Keratinocyte (primary cell): ENCODE measurements at regions not wholly inside any gene's neighbourhood (a gene's known extent, or its start where the extent isn't known, plus 50 kb on each side); places are given as distances from the start of the nearest gene placed in this dataset.

Experiments
- DNase-seq: peaks from one replicate; pipeline ENCODE4 v3.0.0-alpha.2; 2011; ENCODE audit warnings: low read depth, missing footprints, low spot score
- FAIRE-seq: peaks from 2 replicates; lab custom pipeline; 2011; peaks lifted over from hg19 to GRCh38; lab: Jason Lieb, UNC
- H2AFZ ChIP-seq: 2 replicates; pipeline ENCODE4 v1.6.0; 2012; ENCODE audit warnings: low read length, control low read depth, inconsistent platforms; ENCODE audit not compliant: control insufficient read depth
- H3K27ac ChIP-seq: 2 replicates; pipeline ENCODE4 v1.5.1; 2011; ENCODE audit warnings: low read length; ENCODE audit not compliant: control insufficient read depth, insufficient read depth
- H3K27me3 ChIP-seq: 3 replicates; pipeline ENCODE4 v1.6.0; 2011; ENCODE audit warnings: low read length; ENCODE audit not compliant: control insufficient read depth, insufficient read depth; ENCODE audit errors: extremely low read depth
- H3K36me3 ChIP-seq, 2 experiments: 2 replicates in 1 of 2; 3 replicates in 1 of 2; pipeline ENCODE4 v1.5.1; 2011; ENCODE audit warnings: low read length in 2 of 2, mild to moderate bottlenecking in 1 of 2; ENCODE audit not compliant: control insufficient read depth in 2 of 2, insufficient read depth in 2 of 2; ENCODE audit errors: extremely low read depth in 1 of 2
- H3K4me1 ChIP-seq: 3 replicates; pipeline ENCODE4 v1.5.1; 2011; ENCODE audit warnings: low read length; ENCODE audit not compliant: control insufficient read depth, insufficient read depth; ENCODE audit errors: extremely low read depth
- H3K4me2 ChIP-seq: 3 replicates; pipeline ENCODE4 v1.6.0; 2011; ENCODE audit warnings: low read depth, low read length; ENCODE audit not compliant: control insufficient read depth, insufficient read depth; ENCODE audit errors: extremely low read depth
- H3K4me3 ChIP-seq, 3 experiments: fragments of 200-600 bp in 1 of 3; sonication (generic) in 1 of 3; 2 replicates in 2 of 3; 3 replicates in 1 of 3; pipeline ENCODE4 v1.5.1; 2011 to 2016; ENCODE audit warnings: low read length in 3 of 3, mild to moderate bottlenecking in 3 of 3, control low read depth in 2 of 3, inconsistent platforms in 1 of 3, low read depth in 1 of 3, mixed read lengths in 1 of 3, mixed run types in 1 of 3, moderate library complexity in 1 of 3; ENCODE audit not compliant: control insufficient read depth in 2 of 3, insufficient read depth in 2 of 3; ENCODE audit errors: extremely low read depth in 1 of 3
- H3K79me2 ChIP-seq: 2 replicates; pipeline ENCODE4 v1.6.0; 2012; ENCODE audit warnings: low read length; ENCODE audit not compliant: control insufficient read depth, insufficient read depth
- H3K9ac ChIP-seq: 3 replicates; pipeline ENCODE4 v1.6.0; 2011; ENCODE audit warnings: low read length; ENCODE audit not compliant: control insufficient read depth, insufficient read depth; ENCODE audit errors: extremely low read depth
- H3K9me1 ChIP-seq: 3 replicates; pipeline ENCODE4 v1.6.0; 2011; ENCODE audit warnings: low read length; ENCODE audit not compliant: control insufficient read depth, insufficient read depth; ENCODE audit errors: extremely low read depth
- H3K9me3 ChIP-seq: 2 replicates; pipeline ENCODE4 v1.5.1; 2012; ENCODE audit warnings: low read depth, low read length; ENCODE audit not compliant: control insufficient read depth
- H4K20me1 ChIP-seq: 3 replicates; pipeline ENCODE4 v1.6.0; 2011; ENCODE audit warnings: low read length; ENCODE audit not compliant: control insufficient read depth, insufficient read depth; ENCODE audit errors: extremely low read depth
- EZH2 ChIP-seq: IDR thresholded peaks from one replicate; pipeline ENCODE4 v1.6.1; 2012; ENCODE audit warnings: inconsistent platforms, mild to moderate bottlenecking, low read length, moderate library complexity
- dilution Hi-C: fragments of 300-500 bp; cut with MboI; formaldehyde crosslinking; loops from one replicate; pipeline ENCODE4 v1.7.0; 2020; ENCODE audit warnings: low sequenced_read_pairs; ENCODE audit not compliant: extremely low pct_ligation_motif_present
- TF ChIP-seq, protein P1 (sequence below), 3 experiments: IDR thresholded peaks in 1 of 3; conservative IDR thresholded peaks in 1 of 3; optimal IDR thresholded peaks in 1 of 3; 2 replicates in 2 of 3; 3 replicates in 1 of 3; pipeline versions ENCODE3 to v1.5.1; 2011; ENCODE audit warnings: low read length in 3 of 3, mild to moderate bottlenecking in 3 of 3, moderate library complexity in 2 of 3, control low read depth in 1 of 3, inconsistent platforms in 1 of 3; ENCODE audit not compliant: insufficient read depth in 2 of 3; ENCODE audit errors: extremely low read depth in 1 of 3

DNA sequence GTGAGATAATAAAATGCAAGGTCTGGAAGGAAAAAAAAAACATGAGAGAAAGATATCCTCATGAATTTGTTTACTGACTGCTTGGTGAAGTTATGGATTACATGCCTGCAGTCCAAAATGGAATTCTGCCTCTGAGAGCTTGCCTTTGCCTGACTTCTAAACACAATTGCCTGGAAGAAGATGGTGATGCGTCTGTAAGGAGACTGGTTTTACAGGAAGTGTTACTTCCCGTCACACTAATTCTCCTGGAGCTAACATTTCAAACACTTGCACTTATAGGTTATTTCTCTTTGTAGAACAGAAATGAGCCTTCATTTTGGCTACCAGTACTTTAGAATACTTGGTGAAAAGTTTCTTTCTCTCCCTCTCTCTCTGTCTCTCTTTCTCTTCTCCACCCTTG, 884.3 kb downstream of the TSN start:
- no peaks in the 10 kb centered on the region for H3K27me3 ChIP-seq
- H3K4me1 ChIP-seq = no peaks in the 10 kb centered on the region

DNA sequence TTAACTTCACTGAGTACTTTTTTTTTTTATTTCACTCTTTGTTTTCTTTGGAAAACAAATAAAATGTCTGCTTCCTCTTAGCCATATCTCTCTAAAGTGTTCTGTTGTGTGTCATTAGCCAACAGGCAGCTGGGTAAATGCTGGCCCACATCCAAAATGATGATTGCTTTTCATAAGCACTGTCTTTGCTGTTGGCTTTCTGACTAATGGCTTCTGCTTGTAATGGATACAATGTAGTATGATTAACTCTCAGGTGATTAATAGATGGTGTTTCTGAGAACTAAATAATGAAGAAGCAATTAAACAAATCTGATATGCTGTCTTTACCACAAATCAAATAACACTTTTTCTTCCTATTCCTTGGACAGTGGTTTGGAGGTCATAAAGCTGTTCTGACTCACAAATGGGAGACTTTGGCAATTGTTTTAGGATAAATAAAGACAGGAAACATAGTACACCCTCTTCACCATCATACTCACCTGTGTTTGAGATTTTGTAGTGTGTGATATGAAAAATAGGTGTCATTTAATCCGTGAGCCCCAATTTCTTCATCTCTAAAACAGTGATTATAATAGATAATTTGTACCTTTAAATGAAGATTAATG, 888.4 kb downstream of the TSN start:
- Histone ChIP-seq H3K4me2 (no peak overlapping the region), H4K20me1 (no peaks in the 10 kb centered on the region), H3K9me3 (no peaks in the 10 kb centered on the region), H3K79me2 (no peaks in the 10 kb centered on the region), H3K4me1 (no peaks in the 10 kb centered on the region), H3K9ac (no peak overlapping the region), H3K27me3 (no peaks in the 10 kb centered on the region), H3K27ac (no peak overlapping the region), H3K9me1 (no peaks in the 10 kb centered on the region), H3K4me3 (no peak overlapping the region), H2AFZ (no peak overlapping the region), H3K36me3 (no peaks in the 10 kb centered on the region)
- no peak for TF ChIP-seq EZH2
- TF ChIP-seq, protein P1, sequence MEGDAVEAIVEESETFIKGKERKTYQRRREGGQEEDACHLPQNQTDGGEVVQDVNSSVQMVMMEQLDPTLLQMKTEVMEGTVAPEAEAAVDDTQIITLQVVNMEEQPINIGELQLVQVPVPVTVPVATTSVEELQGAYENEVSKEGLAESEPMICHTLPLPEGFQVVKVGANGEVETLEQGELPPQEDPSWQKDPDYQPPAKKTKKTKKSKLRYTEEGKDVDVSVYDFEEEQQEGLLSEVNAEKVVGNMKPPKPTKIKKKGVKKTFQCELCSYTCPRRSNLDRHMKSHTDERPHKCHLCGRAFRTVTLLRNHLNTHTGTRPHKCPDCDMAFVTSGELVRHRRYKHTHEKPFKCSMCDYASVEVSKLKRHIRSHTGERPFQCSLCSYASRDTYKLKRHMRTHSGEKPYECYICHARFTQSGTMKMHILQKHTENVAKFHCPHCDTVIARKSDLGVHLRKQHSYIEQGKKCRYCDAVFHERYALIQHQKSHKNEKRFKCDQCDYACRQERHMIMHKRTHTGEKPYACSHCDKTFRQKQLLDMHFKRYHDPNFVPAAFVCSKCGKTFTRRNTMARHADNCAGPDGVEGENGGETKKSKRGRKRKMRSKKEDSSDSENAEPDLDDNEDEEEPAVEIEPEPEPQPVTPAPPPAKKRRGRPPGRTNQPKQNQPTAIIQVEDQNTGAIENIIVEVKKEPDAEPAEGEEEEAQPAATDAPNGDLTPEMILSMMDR (optimal IDR thresholded peaks at IDR 0.05 in 1 of 3, IDR thresholded peaks at IDR 0.05 in 1 of 3, conservative IDR thresholded peaks at IDR 0.05 in 1 of 3; ENCODE audit: extremely low read depth in 1 of 3, insufficient read depth in 2 of 3, low read length in 3 of 3) = no peak
- DNase-seq (peak; percentile 50), FAIRE-seq (no peak)
- dilution Hi-C loops = no loop called here

More for the DNA sequence above, 884.3 kb downstream of the TSN start:
- H3K9ac ChIP-seq = no peak overlapping the region
- DNase-seq (no peak), FAIRE-seq (no peak)
- TF ChIP-seq, protein P1 (optimal IDR thresholded peaks at IDR 0.05 in 1 of 3, IDR thresholded peaks at IDR 0.05 in 1 of 3, conservative IDR thresholded peaks at IDR 0.05 in 1 of 3; ENCODE audit: extremely low read depth in 1 of 3, insufficient read depth in 2 of 3, low read length in 3 of 3) = no peak
- TF ChIP-seq EZH2 = no peak
- no peaks in the 10 kb centered on the region for H3K36me3 ChIP-seq
- H3K4me2 ChIP-seq = no peak overlapping the region
- H4K20me1 ChIP-seq = no peaks in the 10 kb centered on the region
- H3K4me3 ChIP-seq = no peak overlapping the region
- no peaks in the 10 kb centered on the region for H3K9me1 ChIP-seq
- no peak overlapping the region for H3K27ac ChIP-seq
- no peaks in the 10 kb centered on the region for H3K79me2 ChIP-seq
- no peak overlapping the region for H2AFZ ChIP-seq
- dilution Hi-C loops = no loop called here
- no peaks in the 10 kb centered on the region for H3K9me3 ChIP-seq
